Liver (tissue), 3 donors: ENCODE measurements at regions not wholly inside any gene's neighbourhood (a gene's known extent, or its start where the extent isn't known, plus 50 kb on each side); places are given as distances from the start of the nearest gene placed in this dataset.

ENCODE experiments used
- ATF3 ChIP-seq: IDR thresholded peaks from 2 replicates; pipeline ENCODE4 v1.6.1; 2016; ENCODE audit warnings: antibody characterized with exemption
- CTCF ChIP-seq: fragments of 150-350 bp; IDR thresholded peaks from 2 replicates; pipeline ENCODE4 v1.5.1; 2017; ENCODE audit warnings: improper control_type of control experiment, low read depth, low read length; ENCODE audit not compliant: missing input control
- FOXA1 ChIP-seq: IDR thresholded peaks from 2 replicates; pipeline ENCODE4 v1.6.1; 2016; ENCODE audit warnings: antibody characterized with exemption
- GABPA ChIP-seq, 2 donors: IDR thresholded peaks in 1 of 2; conservative IDR thresholded peaks in 1 of 2; 2 replicates each; pipeline ENCODE4 v1.6.1; 2016; ENCODE audit warnings: antibody characterized with exemption in 2 of 2, mild to moderate bottlenecking in 1 of 2, moderate library complexity in 1 of 2
- JUND ChIP-seq, 2 donors: IDR thresholded peaks; 2 replicates each; pipeline ENCODE4 v1.6.1; 2016; ENCODE audit warnings: antibody characterized with exemption in 2 of 2
- MAX ChIP-seq: IDR thresholded peaks from 2 replicates; pipeline ENCODE4 v1.6.1; 2016; ENCODE audit warnings: antibody characterized with exemption
- REST ChIP-seq: IDR thresholded peaks from 2 replicates; pipeline ENCODE4 v1.6.1; 2016; ENCODE audit warnings: antibody characterized with exemption, mild to moderate bottlenecking
- RXRA ChIP-seq, 2 donors: IDR thresholded peaks; 2 replicates each; pipeline ENCODE4 v1.6.1; 2017 to 2018; ENCODE audit warnings: antibody characterized with exemption in 2 of 2, mild to moderate bottlenecking in 1 of 2
- SP1 ChIP-seq: IDR thresholded peaks from 2 replicates; pipeline ENCODE4 v1.6.1; 2018; ENCODE audit warnings: antibody characterized with exemption, mild to moderate bottlenecking
- TAF1 ChIP-seq: conservative IDR thresholded peaks from 2 replicates; pipeline ENCODE4 v1.6.1; 2016; ENCODE audit warnings: antibody characterized with exemption, mild to moderate bottlenecking
- donor health status: healthy.
- donor health status: healthy.

GRCh38 chr5:24325306-24325832 lies 319.4 kb downstream of the CDH10 start:
- no peak for TF ChIP-seq CTCF
- no peak for TF ChIP-seq REST
- TF ChIP-seq MAX = no peak
- TF ChIP-seq GABPA (IDR thresholded peaks at IDR 0.05 in 1 of 2, conservative IDR thresholded peaks at IDR 0.05 in 1 of 2) = no peak
- no peak for TF ChIP-seq ATF3
- TF ChIP-seq SP1 = no peak
- TF ChIP-seq FOXA1 = no peak
- no peak for TF ChIP-seq JUND (IDR thresholded peaks at IDR 0.05)
- TF ChIP-seq RXRA (IDR thresholded peaks at IDR 0.05) = no peak
- no peak for TF ChIP-seq TAF1
